Dendritic cell treated with granulocyte-macrophage colony-stimulating factor and Interleukin-4, amounts not matched to agents 40 ng/mL and 50 ng/mL, for 4 days (primary cell): ENCODE measurements at regions not wholly inside any gene's neighbourhood (a gene's known extent, or its start where the extent isn't known, plus 50 kb on each side); places are given as distances from the start of the nearest gene placed in this dataset.
"Not testable (repeated sequence)": the region's sequence is repeated elsewhere in the genome, so short reads cannot be mapped to it uniquely, and the experiment has no call there.

Experiments used
- H3K27ac Mint-ChIP-seq: one replicate; pipeline ENCODE4 v1.8.0; 2022; ENCODE audit warnings: mild to moderate bottlenecking, mixed read lengths
- H3K27me3 Mint-ChIP-seq: one replicate; pipeline ENCODE4 v1.8.0; 2022; ENCODE audit warnings: mild to moderate bottlenecking, mixed read lengths
- H3K36me3 Mint-ChIP-seq: one replicate; pipeline ENCODE4 v1.8.0; 2022; ENCODE audit warnings: low read depth, mixed read lengths
- H3K4me1 Mint-ChIP-seq: one replicate; pipeline ENCODE4 v1.8.0; 2022; ENCODE audit warnings: low read depth, mixed read lengths
- H3K4me3 Mint-ChIP-seq: one replicate; pipeline ENCODE4 v1.8.0; 2022; ENCODE audit warnings: mild to moderate bottlenecking, moderate library complexity, mixed read lengths
- H3K9me3 Mint-ChIP-seq: one replicate; pipeline ENCODE4 v1.8.0; 2022; ENCODE audit warnings: mixed read lengths
- intact Hi-C: fragments of 100-400 bp; cut with micrococcal nuclease; formaldehyde crosslinking; loops from one replicate; pipeline ENCODE4 v1.15.0; 2022

DNA sequence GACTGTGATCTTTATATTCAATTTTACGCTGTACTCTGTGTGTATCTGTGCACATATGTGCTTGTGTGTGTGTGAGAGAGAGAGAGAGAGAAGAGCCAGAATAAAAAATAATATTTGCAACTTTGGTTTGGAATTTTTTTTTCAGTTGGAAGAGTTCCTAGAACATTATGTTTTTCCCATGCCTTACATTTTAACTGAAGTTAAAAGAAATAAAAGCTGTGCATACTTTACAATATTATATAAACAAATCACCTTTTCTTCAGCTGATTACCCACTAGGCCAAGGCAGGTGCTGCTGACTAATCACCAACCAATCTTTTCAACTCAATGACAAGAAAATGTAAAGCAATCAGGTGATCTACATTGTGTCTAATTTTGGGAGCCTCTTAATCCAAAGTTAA, 366.3 kb downstream of the NYAP2 start:
- no peaks in the 10 kb centered on the region for H3K27me3 Mint-ChIP-seq
- intact Hi-C loops = no loop called here
- H3K4me1 Mint-ChIP-seq = no peaks in the 10 kb centered on the region
- no peaks in the 10 kb centered on the region for H3K9me3 Mint-ChIP-seq
- no peak overlapping the region for H3K27ac Mint-ChIP-seq
- H3K36me3 Mint-ChIP-seq = no peaks in the 10 kb centered on the region
- H3K4me3 Mint-ChIP-seq = no peak overlapping the region

DNA sequence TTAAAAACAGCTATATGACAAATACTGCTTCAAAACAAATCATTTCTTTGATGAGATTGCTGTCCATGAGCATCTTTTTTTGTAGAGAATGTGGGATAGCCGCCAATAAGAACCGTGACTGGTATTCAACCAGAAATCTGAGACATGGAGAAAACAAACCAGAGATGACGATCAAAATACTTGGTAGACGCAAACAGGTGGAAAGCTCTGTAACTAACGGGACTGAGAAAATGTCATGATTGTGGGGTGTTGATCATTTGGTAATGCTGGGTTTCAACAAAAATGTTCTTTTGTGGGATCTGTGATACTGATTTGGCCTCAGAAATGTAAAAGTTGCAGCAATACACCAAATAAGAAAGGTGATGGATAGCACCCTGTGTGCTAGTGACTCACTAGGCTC, 364.8 kb downstream of the NYAP2 start:
- intact Hi-C loops = no loop called here
- H3K36me3 Mint-ChIP-seq = no peaks in the 10 kb centered on the region
- no peaks in the 10 kb centered on the region for H3K4me1 Mint-ChIP-seq
- no peak overlapping the region for H3K27ac Mint-ChIP-seq
- no peak overlapping the region for H3K4me3 Mint-ChIP-seq
- H3K27me3 Mint-ChIP-seq = no peaks in the 10 kb centered on the region
- no peaks in the 10 kb centered on the region for H3K9me3 Mint-ChIP-seq

DNA sequence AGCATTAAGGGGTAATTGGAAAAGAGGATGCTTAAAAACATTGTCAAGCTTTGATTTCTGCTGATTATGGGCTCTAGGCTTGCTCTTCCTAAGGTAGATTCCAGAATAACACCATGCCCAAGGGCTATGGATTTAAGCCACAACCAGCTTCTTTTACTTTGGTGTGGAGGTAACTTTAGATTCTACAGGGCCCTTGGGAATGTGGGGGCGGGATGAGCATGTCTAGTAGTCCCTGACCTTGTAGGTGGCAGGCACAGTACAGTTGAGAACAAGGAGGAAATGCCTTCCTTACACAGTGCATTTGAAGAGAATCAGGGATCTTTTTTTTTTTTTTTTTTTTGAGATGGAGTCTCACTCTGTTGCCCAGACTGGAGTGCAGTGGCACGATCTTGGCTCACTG, 364.2 kb downstream of the NYAP2 start:
- Mint-ChIP-seq H3K36me3 (no peaks in the 10 kb centered on the region), H3K4me1 (no peaks in the 10 kb centered on the region), H3K27me3 (no peaks in the 10 kb centered on the region), H3K9me3 (no peaks in the 10 kb centered on the region), H3K4me3 (no peak overlapping the region), H3K27ac (no peak overlapping the region)
- intact Hi-C loops = no loop called here

DNA sequence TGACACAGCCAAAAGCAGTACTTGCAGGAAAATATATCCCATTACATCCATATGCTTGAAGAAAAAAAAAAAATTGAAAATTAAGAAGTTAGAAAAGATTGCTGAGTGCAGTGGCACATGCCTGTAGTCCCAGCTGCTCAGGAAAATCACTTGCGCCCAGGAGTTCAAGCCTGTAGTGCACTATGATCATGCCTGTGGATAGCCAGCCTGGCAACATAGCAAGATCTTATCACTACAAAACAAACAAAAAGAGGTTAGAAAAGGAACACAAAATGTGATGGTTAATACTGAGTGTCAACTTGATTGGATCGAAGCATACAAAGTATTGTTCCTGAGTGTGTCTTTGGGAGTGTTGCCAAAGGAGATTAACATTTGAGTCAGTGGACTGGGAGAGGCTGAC, 361.9 kb downstream of the NYAP2 start:
- H3K4me1 Mint-ChIP-seq = no peaks in the 10 kb centered on the region
- H3K36me3 Mint-ChIP-seq = no peaks in the 10 kb centered on the region
- no peak overlapping the region for H3K4me3 Mint-ChIP-seq
- H3K9me3 Mint-ChIP-seq = no peaks in the 10 kb centered on the region
- no peaks in the 10 kb centered on the region for H3K27me3 Mint-ChIP-seq
- no peak overlapping the region for H3K27ac Mint-ChIP-seq
- intact Hi-C loops = no loop called here

DNA sequence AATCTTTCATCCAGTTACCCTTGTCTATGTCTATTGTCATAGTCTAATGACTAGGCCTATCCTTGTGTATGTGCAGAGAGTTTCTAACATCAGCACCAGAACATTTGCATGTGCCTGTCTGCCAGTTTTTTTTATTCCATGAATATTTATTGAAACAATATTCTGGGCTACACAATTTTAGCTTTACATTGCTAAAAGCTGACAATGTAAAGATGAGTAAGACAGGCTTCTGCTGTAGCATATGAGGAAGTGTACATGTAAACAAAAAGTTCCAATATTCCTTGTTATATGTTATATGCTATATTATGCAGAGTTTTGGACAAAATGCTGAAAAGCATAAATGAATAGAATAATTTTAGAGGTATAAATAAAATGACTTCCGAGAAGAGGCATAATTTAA, 357.7 kb downstream of the NYAP2 start:
- intact Hi-C loops = no loop called here
- no peaks in the 10 kb centered on the region for H3K36me3 Mint-ChIP-seq
- H3K9me3 Mint-ChIP-seq = no peaks in the 10 kb centered on the region
- H3K4me3 Mint-ChIP-seq = no peak overlapping the region
- H3K4me1 Mint-ChIP-seq = no peaks in the 10 kb centered on the region
- no peaks in the 10 kb centered on the region for H3K27me3 Mint-ChIP-seq
- no peak overlapping the region for H3K27ac Mint-ChIP-seq

DNA sequence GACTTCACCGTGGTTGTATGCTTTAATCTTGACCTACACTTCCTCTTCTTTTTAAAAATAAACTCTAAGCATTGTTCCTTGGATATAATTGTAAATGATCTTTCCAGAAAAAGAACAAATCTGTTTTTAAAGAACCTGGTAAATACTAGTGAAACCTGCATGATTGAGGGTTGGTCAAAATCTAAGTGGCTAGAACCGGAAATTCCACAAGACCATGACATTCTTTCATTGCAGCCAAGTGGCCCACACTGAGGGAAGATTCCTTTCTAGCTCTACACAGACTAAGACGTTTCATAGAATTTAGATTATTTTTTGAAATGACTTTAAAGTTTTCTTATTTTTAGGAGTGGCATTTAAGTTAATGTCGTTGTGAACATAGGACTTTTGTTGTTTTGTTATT, 356.7 kb downstream of the NYAP2 start:
- no peaks in the 10 kb centered on the region for H3K9me3 Mint-ChIP-seq
- no peak overlapping the region for H3K27ac Mint-ChIP-seq
- no peaks in the 10 kb centered on the region for H3K4me1 Mint-ChIP-seq
- no peaks in the 10 kb centered on the region for H3K36me3 Mint-ChIP-seq
- no peak overlapping the region for H3K4me3 Mint-ChIP-seq
- H3K27me3 Mint-ChIP-seq = no peaks in the 10 kb centered on the region
- intact Hi-C loops = no loop called here

DNA sequence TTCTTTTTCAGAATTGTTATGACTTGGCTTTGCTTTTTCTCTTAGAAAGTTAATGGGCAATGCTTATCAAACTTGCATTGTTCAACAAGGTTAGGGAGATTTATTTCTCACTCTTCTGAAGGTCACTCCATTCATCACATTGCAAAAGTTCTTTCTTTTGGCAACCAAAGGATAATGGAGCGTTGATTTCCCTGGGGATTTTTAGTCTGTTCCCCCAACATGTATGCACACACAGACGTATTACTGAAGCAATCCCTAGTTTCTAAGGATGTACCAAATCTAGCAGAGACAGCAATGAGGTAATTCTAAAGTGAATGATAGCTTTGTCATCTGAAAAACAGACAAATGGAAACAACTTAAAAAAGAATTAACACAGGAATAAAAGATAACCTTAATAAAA, 349.1 kb downstream of the NYAP2 start:
- H3K36me3 Mint-ChIP-seq = no peaks in the 10 kb centered on the region
- no peaks in the 10 kb centered on the region for H3K27me3 Mint-ChIP-seq
- no peaks in the 10 kb centered on the region for H3K4me1 Mint-ChIP-seq
- intact Hi-C loops = no loop called here
- H3K9me3 Mint-ChIP-seq = peaks cover 13% of the 10 kb centered on the region
- H3K27ac Mint-ChIP-seq = no peak overlapping the region
- no peak overlapping the region for H3K4me3 Mint-ChIP-seq

DNA sequence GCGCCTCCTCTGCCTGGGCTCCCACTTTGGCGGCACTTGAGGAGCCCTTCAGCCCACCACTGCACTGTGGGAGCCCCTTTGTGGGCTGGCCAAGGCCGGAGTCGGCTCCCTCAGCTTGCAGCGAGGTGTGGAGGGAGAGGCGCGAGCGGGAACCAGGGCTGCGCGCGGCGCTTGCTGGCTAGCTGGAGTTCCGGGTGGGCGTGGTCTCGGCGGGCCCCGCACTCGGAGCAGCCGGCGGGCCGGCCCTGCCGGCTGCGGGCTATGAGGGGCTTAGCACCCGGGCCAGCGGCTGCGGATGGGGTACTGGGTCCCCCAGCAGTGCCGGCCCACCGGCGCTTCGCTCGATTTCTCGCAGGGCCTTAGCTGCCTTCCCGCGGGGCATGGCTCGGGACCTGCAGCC, 344.5 kb downstream of the NYAP2 start:
- peaks cover 10% of the 10 kb centered on the region for H3K4me1 Mint-ChIP-seq
- H3K27me3 Mint-ChIP-seq, H3K4me3 Mint-ChIP-seq, H3K27ac Mint-ChIP-seq, H3K36me3 Mint-ChIP-seq, intact Hi-C loops: not testable (repeated sequence)
- peaks cover 16% of the 10 kb centered on the region for H3K9me3 Mint-ChIP-seq

DNA sequence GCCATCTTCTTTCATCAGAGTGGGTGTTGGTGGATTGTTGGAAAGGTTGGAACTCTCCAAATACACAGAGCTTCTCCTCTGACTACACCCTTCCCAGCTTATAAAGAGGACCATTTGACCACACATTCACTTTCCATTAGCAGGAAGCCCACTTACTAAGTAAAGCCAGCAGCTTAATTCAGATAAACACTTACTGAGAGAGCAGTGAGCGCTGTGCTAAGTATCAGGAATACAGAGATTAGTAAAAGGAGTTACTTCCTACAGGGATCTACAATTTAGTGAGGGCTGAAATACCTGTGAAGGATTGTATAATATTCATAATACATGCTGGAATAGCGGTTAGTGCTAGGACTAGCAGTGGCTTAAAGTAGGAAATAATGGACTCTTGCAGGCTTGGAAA, 343.0 kb downstream of the NYAP2 start:
- Mint-ChIP-seq H3K36me3 (no peaks in the 10 kb centered on the region), H3K4me3 (no peak overlapping the region), H3K4me1 (peaks cover 25% of the 10 kb centered on the region), H3K9me3 (peaks cover 21% of the 10 kb centered on the region), H3K27me3 (no peaks in the 10 kb centered on the region), H3K27ac (no peak overlapping the region)
- intact Hi-C loops = no loop called here

DNA sequence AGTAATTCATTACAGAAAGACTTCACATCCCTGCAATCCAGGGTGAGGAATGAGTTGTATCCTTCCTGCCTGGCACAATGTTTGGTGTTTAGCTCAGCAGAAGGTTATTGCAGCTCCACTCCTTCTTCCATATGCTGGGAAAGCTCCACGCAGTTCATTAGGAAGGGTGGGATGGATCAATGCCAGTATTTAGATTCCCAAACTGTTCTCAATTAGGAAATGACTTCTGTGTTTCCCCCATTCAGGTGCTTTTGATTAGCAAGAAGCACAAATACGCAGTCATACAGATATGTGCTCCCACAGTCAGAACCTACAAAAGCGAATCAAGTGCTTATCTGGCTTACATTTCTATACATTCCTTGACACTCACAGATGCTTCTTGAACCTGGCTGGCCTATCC, 340.6 kb downstream of the NYAP2 start:
- Mint-ChIP-seq H3K4me3 (no peak overlapping the region), H3K9me3 (peaks cover 19% of the 10 kb centered on the region), H3K27ac (no peak overlapping the region), H3K36me3 (no peaks in the 10 kb centered on the region), H3K27me3 (no peaks in the 10 kb centered on the region), H3K4me1 (peaks cover 31% of the 10 kb centered on the region)
- intact Hi-C loops = no loop called here

DNA sequence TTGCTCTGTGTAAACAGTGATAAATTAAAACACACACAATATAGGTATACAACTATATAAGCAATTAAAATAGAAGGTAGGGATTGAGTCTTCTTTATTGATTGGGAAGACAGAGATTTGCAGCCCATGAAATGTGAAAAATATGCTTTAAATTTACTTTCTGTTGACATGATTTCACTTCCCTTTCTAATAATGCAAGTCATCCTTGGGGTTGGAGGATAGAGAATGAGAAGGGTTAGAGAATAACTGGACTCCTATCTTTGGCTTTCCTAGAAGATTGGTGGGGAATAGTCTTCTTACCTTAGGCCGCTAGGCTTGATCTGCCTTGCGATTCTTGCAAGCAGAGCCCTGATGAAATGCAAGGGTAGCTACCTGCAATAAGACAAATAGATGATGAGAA, 339.8 kb downstream of the NYAP2 start:
- peak overlapping the region; percentile 51 for H3K27ac Mint-ChIP-seq
- H3K4me3 Mint-ChIP-seq = no peak overlapping the region
- no peaks in the 10 kb centered on the region for H3K27me3 Mint-ChIP-seq
- peaks cover 13% of the 10 kb centered on the region for H3K9me3 Mint-ChIP-seq
- H3K36me3 Mint-ChIP-seq = no peaks in the 10 kb centered on the region
- H3K4me1 Mint-ChIP-seq = peaks cover 31% of the 10 kb centered on the region
- intact Hi-C loops = no loop called here

DNA sequence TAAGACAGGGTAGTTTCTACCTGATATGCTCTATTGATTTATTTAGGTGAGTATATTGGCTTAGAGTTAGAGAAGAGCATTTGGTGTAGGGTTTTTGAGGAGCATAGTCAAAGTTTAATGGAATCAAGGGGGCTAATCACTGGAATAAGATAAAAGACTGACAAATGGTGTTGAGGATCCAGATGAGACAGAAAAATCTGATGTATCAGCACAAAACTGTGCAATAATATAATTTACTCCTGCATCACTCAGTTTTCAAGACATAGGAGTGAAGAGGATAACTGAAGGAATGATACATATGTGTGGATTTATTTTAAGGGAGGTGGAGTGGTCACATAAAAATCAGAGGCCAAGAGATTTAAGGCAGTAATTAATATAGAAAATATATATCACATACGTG, 339.2 kb downstream of the NYAP2 start:
- peaks cover 9% of the 10 kb centered on the region for H3K9me3 Mint-ChIP-seq
- intact Hi-C loops = no loop called here
- H3K4me3 Mint-ChIP-seq = no peak overlapping the region
- H3K36me3 Mint-ChIP-seq = no peaks in the 10 kb centered on the region
- no peaks in the 10 kb centered on the region for H3K27me3 Mint-ChIP-seq
- peaks cover 31% of the 10 kb centered on the region for H3K4me1 Mint-ChIP-seq
- H3K27ac Mint-ChIP-seq = peak overlapping the region; percentile 68

DNA sequence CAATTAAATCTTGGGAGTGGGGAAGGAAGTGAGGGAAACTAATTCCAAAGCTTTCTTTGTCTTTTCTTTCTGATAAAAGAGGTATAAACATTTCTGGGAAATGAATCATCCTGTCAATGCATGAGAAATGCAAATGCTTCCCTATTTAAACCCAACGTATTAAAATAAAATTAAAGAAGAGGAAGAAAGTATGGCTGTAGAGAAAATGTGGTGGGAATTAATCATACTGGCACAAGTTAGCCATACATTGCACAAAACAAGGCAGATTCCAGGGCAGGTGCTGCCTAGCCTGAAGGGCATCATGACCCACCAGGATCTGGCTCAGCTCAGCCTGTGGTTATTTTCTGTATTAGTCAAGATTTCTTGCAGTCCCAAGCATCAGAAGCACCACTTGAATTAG, 338.0 kb downstream of the NYAP2 start:
- intact Hi-C loops = no loop called here

DNA sequence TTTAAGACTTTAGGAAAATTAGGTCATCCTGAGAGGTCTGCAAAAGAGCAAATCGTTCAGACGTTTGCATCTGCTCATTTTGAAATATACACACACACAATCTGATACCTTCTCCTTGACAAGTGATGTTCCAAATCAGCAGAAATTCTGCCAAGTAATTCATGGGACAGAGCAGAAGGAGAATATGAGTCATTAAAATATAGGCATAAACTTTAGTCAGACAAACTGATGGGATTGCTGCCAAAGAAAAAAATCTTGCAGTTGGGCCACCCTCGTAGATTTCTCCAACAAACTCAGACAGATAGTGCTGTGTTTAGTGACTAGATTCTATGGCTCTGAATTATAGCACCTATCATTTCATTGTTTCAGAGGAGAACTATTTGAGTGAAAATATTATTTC, 336.3 kb downstream of the NYAP2 start:
- intact Hi-C loops = no loop called here
- Mint-ChIP-seq H3K4me3 (no peak overlapping the region), H3K27me3 (no peaks in the 10 kb centered on the region), H3K4me1 (peaks cover 31% of the 10 kb centered on the region), H3K9me3 (peaks cover 5% of the 10 kb centered on the region), H3K27ac (no peak overlapping the region), H3K36me3 (no peaks in the 10 kb centered on the region)

More for the DNA sequence above, 338.0 kb downstream of the NYAP2 start:
- peak overlapping the region; percentile 68 for H3K27ac Mint-ChIP-seq
- no peaks in the 10 kb centered on the region for H3K36me3 Mint-ChIP-seq
- peaks cover 5% of the 10 kb centered on the region for H3K9me3 Mint-ChIP-seq
- H3K4me3 Mint-ChIP-seq = no peak overlapping the region
- no peaks in the 10 kb centered on the region for H3K27me3 Mint-ChIP-seq
- H3K4me1 Mint-ChIP-seq = peaks cover 31% of the 10 kb centered on the region

DNA sequence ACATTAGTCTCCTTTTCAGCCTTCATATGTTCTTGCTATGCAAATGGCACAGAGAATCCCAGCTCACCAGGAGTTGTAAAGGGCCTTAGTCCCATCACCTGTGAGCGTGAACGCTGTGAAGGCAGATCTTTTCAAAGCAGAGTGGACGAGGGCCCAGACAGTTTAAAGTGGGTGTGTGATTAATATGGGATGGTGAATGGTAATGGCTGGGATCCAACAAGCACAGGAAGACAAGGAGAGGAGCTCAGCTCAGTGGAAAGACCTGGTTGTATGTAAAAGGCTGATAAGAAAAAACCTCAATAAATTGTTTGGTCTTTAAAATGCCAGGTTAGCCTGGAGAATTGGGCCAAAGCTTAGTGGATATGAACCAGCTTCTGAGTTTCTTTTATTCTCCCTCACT, 326.2 kb downstream of the NYAP2 start:
- intact Hi-C loops = no loop called here
- Mint-ChIP-seq H3K4me1 (no peaks in the 10 kb centered on the region), H3K9me3 (no peaks in the 10 kb centered on the region), H3K27ac (no peak overlapping the region), H3K27me3 (peaks cover 1% of the 10 kb centered on the region), H3K4me3 (no peak overlapping the region), H3K36me3 (no peaks in the 10 kb centered on the region)
